ENCODE measurements at regions not wholly inside any gene's neighbourhood (a gene's known extent, or its start where the extent isn't known, plus 50 kb on each side); places are given as distances from the start of the nearest gene placed in this dataset.
"Not testable (repeated sequence)": the region's sequence is repeated elsewhere in the genome, so short reads cannot be mapped to it uniquely, and the experiment has no call there.

DNA sequence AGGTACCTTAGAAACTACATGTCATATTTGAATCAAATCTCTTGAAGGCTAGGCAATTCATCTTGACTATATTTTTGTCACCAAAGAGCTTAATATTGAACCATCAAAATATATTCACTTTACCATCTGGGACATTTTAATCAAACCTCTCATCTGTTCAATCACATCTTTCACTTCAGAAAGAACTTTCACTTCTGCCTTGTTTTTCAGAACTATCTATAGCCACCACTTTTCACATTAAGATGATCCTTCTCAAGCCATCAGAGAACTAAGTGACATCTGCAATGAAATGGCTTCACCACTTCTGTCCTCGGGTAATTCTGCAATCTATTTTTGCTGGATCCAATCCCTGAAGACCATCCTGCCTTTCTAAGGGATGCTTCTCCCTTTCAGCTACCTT, 57.8 kb downstream of the OR2B2 start:
- H3K27ac Mint-ChIP-seq = no peak overlapping the region
- no peaks in the 10 kb centered on the region for H3K9me3 Mint-ChIP-seq
- CTCF ChIA-PET = no interaction called here
- POLR2A ChIA-PET = no interaction called here
- H3K4me1 Mint-ChIP-seq (ENCODE audit: low read depth) = no peaks in the 10 kb centered on the region
- no peak overlapping the region for H3K4me3 Mint-ChIP-seq
- intact Hi-C loops (cut with micrococcal nuclease) = no loop called here
- no peak for DNase-seq
- no peaks in the 10 kb centered on the region for H3K27me3 Mint-ChIP-seq
- H3K36me3 Mint-ChIP-seq = no peaks in the 10 kb centered on the region

DNA sequence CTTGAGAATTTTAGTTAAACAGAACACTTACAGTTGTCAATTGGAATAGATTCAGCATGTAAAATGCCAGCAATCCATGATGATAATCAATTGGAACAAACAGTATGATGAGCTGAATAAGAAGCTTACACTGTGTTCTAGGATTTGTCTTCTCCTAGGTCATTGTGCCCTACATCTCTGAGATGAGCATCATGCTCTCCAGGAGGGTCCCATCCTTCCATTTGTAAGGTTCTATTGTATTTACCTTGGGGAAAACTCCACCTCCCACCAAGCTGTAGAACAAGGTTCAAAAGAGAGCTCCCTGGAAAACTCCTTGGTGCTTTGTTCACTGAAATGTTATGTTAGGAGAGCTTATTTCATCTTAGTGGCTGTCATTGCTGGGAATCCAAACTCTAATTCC, 60.8 kb downstream of the OR2B2 start:
- no peaks in the 10 kb centered on the region for H3K4me1 Mint-ChIP-seq (ENCODE audit: low read depth)
- H3K4me3 Mint-ChIP-seq = no peak overlapping the region
- H3K27me3 Mint-ChIP-seq = no peaks in the 10 kb centered on the region
- H3K9me3 Mint-ChIP-seq = no peaks in the 10 kb centered on the region
- POLR2A ChIA-PET = interaction anchor here (0.6 to 1.9 kb wide), 4 partner anchors 13 to 1264 kb away, joined by 3 to 13 read pairs (median 4); a partner anchor contains a TSS
- CTCF ChIA-PET = interaction anchor here (1.3 to 1.4 kb wide), 2 partner anchors 79 to 724 kb away, joined by 3 read pairs; no protein-coding TSS in a partner anchor
- no peaks in the 10 kb centered on the region for H3K36me3 Mint-ChIP-seq
- DNase-seq = no peak
- no peak overlapping the region for H3K27ac Mint-ChIP-seq
- intact Hi-C loops (cut with micrococcal nuclease) = no loop called here

DNA sequence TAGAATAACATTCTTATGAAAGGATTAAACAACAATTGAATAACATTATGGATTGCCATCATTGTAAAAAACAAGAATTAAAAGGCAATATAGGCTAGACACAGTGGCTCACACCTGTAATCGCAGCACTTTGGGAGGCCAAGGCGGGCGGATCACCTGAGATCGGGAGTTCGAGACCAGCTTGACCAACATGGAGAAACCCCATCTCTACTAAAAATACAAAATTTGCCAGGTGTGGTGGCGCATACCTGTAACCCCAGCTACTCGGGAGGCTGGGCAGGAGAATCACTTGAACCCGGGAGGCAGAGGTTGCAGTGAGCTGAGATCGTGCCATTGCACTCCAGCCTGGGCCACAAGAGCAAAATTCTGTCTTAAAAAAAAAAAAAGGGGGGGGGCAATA, 63.2 kb downstream of the OR2B2 start:
- H3K4me1 Mint-ChIP-seq (ENCODE audit: low read depth); DNase-seq; H3K9me3 Mint-ChIP-seq; H3K36me3 Mint-ChIP-seq; H3K27ac Mint-ChIP-seq; H3K27me3 Mint-ChIP-seq; CTCF ChIA-PET; H3K4me3 Mint-ChIP-seq; intact Hi-C loops (cut with micrococcal nuclease): not testable (repeated sequence)
- POLR2A ChIA-PET = interaction anchor here (0.9 to 1.7 kb wide), 3 partner anchors 11 to 25 kb away, joined by 3 read pairs; a partner anchor contains a TSS

DNA sequence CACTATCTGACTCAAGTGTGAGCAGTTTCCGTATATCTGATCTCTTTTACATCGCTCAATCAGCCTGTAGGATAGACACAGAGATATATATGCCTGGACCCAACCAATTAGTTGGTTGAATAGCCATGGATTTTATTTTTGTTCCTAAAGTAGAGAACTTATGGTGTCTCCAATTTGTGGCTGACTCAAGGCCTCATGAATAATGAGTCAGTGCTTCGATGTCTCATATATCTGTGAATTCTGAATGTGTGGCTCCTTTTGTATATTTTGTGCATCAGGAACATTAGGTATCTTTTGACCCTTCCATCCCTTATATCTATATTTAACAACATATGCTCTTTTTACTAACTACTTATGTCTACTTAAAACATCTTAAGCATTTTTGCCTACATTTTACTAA, 64.5 kb downstream of the OR2B2 start:
- H3K27ac Mint-ChIP-seq = no peak overlapping the region
- H3K4me3 Mint-ChIP-seq = no peak overlapping the region
- intact Hi-C loops (cut with micrococcal nuclease) = no loop called here
- ChIA-PET POLR2A (no interaction called here), CTCF (no interaction called here)
- no peak for DNase-seq
- no peaks in the 10 kb centered on the region for H3K4me1 Mint-ChIP-seq (ENCODE audit: low read depth)
- H3K36me3 Mint-ChIP-seq = no peaks in the 10 kb centered on the region
- H3K27me3 Mint-ChIP-seq = peaks cover 1% of the 10 kb centered on the region
- no peaks in the 10 kb centered on the region for H3K9me3 Mint-ChIP-seq

DNA sequence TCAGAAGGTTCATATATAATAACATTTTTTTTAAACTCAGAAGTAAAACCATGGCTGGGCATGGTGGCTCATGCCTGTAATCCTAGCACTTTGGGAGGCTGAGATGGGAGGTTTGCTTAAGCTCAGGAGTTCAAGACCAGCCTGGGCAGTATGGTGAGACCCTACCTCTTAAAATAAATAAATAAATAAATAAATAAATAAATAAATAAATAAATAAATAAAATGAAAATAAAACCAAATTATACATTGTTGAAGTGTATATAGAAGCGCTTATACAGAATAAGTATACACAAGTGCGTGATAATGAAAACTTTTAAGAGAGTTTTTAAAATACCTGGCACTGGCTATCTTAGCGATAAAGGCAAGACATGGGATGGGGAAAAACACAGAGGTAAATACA, 71.6 kb downstream of the OR2B2 start:
- DNase-seq = no peak
- peaks cover 1% of the 10 kb centered on the region for H3K36me3 Mint-ChIP-seq
- CTCF ChIA-PET = no interaction called here
- no peak overlapping the region for H3K27ac Mint-ChIP-seq
- H3K27me3 Mint-ChIP-seq = peaks cover 6% of the 10 kb centered on the region
- POLR2A ChIA-PET = interaction anchor here (2.5 kb wide), 1 partner anchor 25 kb away, joined by 9 read pairs; a partner anchor contains a TSS
- H3K9me3 Mint-ChIP-seq = no peaks in the 10 kb centered on the region
- H3K4me1 Mint-ChIP-seq (ENCODE audit: low read depth) = peaks cover 14% of the 10 kb centered on the region
- H3K4me3 Mint-ChIP-seq = no peak overlapping the region
- intact Hi-C loops (cut with micrococcal nuclease) = no loop called here

DNA sequence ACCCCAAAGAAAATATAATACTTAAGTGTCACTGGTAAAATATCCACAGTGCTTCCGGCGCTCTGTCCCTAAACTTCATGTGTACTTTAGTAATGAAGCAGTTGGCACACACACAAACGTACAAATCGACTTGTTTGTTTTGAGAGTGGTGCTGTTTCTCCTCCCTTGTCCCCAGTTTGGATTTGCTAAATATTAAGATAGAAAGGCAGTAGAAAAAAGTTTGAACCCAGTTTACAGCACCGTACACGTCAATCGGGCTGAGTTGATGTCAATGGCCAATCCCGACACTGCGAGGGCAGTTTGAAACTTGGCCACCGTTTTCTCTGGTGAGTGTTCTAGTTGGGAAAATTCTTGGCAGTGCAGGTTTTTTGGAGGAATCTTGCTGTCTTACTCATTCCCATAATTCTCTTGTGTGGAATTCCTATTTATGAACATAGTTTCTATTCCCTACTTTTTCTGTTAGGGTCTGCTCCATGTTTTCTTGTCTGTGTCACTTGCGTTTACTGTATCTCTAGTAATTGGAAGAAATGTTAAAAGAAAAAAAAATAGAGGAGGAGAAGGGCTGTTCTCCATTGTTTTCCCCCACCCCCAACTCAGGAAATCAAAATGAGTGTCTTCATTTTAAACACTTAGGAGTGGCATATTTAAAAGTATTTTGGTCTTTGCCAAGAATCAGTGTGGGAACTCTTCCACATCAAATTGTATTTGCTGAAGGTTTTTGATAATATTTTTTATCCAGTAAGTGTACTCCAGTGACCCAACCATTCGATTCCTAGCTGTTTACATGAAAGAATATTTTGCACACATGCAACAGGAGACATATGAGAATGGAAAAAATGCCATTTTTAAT, 72.3 kb downstream of the OR2B2 start:
- DNase-seq = peak; percentile 32
- H3K9me3 Mint-ChIP-seq = no peaks in the 10 kb centered on the region
- ChIA-PET POLR2A (interaction anchor here (1.6 to 6.9 kb wide), 8 partner anchors 25 to 694 kb away, joined by 7 to 429 read pairs (median 90); a partner anchor contains a TSS), CTCF (interaction anchor here (1.1 to 6.7 kb wide), 3 partner anchors 31 to 55 kb away, joined by 4 to 61 read pairs (median 35); a partner anchor contains a TSS)
- H3K4me1 Mint-ChIP-seq (ENCODE audit: low read depth) = peaks cover 18% of the 10 kb centered on the region
- intact Hi-C loops (cut with micrococcal nuclease) = loop anchor here (5.0 to 10.0 kb wide), 4 partner anchors 297 to 1815 kb away; a partner anchor contains a TSS
- no peak overlapping the region for H3K4me3 Mint-ChIP-seq
- H3K36me3 Mint-ChIP-seq = peaks cover 1% of the 10 kb centered on the region
- peaks cover 6% of the 10 kb centered on the region for H3K27me3 Mint-ChIP-seq
- H3K27ac Mint-ChIP-seq = no peak overlapping the region

DNA sequence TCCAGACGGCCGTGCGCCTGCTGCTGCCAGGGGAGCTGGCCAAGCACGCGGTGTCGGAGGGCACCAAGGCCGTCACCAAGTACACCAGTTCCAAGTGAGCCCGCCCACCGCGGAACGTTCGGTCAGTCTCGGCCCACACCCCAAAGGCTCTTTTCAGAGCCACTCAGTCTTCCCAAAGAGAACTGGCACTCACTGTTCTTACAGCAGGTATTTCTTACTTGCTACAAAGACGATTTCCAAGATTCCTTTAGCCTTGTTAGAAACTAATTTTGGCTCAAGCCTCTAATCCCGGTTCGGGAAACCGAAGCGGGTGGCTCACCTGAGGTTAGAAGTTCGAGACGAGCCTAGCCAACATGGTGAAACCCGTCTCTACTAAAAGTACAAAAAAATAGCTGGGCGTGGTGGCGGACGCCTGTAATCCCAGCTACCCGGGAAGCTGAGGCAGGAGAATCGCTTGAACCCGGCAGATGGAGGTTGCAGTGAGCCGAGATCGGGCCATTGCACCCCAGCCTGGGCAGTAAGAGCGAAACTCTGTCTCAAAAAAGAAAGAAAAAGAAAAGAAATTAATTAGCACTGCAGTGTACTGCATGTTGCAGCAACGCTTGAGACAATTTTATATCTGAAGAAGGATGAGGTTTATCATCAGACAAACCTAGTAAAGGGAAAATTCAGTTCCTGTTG, 73.1 kb downstream of the OR2B2 start:
- H3K9me3 Mint-ChIP-seq = no peaks in the 10 kb centered on the region
- DNase-seq = peak; percentile 35

DNA sequence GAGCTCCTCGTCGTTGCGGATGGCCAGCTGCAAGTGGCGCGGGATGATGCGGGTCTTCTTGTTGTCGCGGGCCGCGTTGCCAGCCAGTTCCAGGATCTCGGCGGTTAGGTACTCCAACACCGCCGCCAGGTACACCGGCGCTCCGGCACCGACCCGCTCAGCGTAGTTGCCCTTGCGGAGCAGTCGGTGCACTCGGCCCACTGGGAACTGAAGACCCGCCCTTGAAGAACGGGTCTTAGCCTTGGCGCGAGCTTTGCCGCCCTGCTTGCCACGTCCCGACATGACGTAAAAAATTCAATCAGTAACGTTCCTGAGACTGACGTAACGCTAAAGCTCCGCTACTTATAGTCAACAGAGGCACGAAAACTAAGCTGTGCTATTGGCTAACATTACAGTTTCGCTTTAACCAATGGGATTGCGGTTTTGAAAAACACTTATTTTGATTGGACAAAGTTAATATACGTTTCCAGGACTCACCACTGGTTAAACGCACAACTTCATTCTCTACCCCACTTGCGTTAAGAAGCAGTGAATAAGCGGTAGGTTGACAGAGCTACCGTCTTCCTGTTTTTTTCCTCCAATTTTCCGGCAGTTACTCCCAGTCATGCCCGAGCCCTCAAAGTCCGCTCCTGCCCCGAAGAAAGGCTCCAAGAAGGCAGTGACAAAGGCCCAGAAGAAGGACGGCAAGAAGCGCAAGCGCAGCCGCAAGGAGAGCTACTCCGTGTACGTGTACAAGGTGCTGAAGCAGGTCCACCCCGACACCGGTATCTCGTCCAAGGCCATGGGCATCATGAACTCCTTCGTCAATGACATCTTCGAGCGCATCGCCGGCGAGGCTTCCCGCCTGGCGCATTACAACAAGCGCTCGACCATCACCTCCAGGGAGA, 73.9 kb downstream of the OR2B2 start:
- Mint-ChIP-seq H3K27me3 (peaks cover 6% of the 10 kb centered on the region), H3K4me3 (no peak overlapping the region), H3K36me3 (peaks cover 1% of the 10 kb centered on the region), H3K9me3 (no peaks in the 10 kb centered on the region), H3K4me1 (ENCODE audit: low read depth) (peaks cover 22% of the 10 kb centered on the region), H3K27ac (no peak overlapping the region)
- peak; percentile 88 for DNase-seq
- intact Hi-C loops (cut with micrococcal nuclease) = loop anchor here (1.0 to 10.0 kb wide), 8 partner anchors 13 to 1814 kb away; a partner anchor contains a TSS
- CTCF ChIA-PET = interaction anchor here (0.8 to 6.7 kb wide), 13 partner anchors 13 to 1000 kb away, joined by 3 to 61 read pairs (median 4); a partner anchor contains a TSS
- POLR2A ChIA-PET = interaction anchor here (0.6 to 6.9 kb wide), 26 partner anchors 8 to 1817 kb away, joined by 3 to 429 read pairs (median 4); partner anchors contain the start of gene ZSCAN31

More for the DNA sequence above, 73.1 kb downstream of the OR2B2 start:
- intact Hi-C loops (cut with micrococcal nuclease) = loop anchor here (1.0 to 10.0 kb wide), 8 partner anchors 14 to 1814 kb away; a partner anchor contains a TSS
- H3K27ac Mint-ChIP-seq = no peak overlapping the region
- POLR2A ChIA-PET = interaction anchor here (0.8 to 6.9 kb wide), 14 partner anchors 10 to 1715 kb away, joined by 3 to 429 read pairs (median 34); a partner anchor contains a TSS
- peaks cover 6% of the 10 kb centered on the region for H3K27me3 Mint-ChIP-seq
- H3K4me1 Mint-ChIP-seq (ENCODE audit: low read depth) = peaks cover 19% of the 10 kb centered on the region
- CTCF ChIA-PET = interaction anchor here (0.8 to 6.7 kb wide), 7 partner anchors 14 to 712 kb away, joined by 3 to 61 read pairs (median 9); a partner anchor contains a TSS
- H3K36me3 Mint-ChIP-seq = peaks cover 1% of the 10 kb centered on the region
- H3K4me3 Mint-ChIP-seq = no peak overlapping the region

DNA sequence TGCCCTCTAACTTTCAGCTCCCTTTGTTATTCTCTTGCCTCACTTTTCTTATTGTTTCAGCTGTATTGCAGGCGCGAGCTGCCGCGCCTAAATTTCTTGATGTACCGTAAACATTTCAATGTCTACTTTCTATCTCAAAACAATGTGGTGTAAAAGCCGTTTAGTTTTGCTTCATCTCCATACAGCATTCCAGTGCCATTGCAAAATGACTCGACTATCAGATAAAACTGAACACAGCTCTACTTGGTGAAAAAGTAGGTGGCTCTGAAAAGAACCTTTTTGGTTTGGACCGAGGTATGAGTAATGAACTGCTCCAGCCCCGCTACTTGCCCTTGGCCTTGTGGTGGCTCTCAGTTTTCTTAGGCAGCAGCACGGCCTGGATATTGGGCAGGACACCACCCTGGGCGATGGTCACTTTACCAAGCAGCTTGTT, 74.6 kb downstream of the OR2B2 start:
- Mint-ChIP-seq H3K27me3 (peaks cover 6% of the 10 kb centered on the region), H3K36me3 (peaks cover 1% of the 10 kb centered on the region), H3K4me1 (ENCODE audit: low read depth) (peaks cover 23% of the 10 kb centered on the region), H3K4me3 (no peak overlapping the region), H3K27ac (no peak overlapping the region), H3K9me3 (no peaks in the 10 kb centered on the region)
- ChIA-PET CTCF (interaction anchor here (1.0 to 6.7 kb wide), 11 partner anchors 13 to 1000 kb away, joined by 3 to 61 read pairs (median 6); a partner anchor contains a TSS), POLR2A (interaction anchor here (0.9 to 6.9 kb wide), 18 partner anchors 8 to 1714 kb away, joined by 3 to 429 read pairs (median 7); a partner anchor contains a TSS)
- DNase-seq = no peak
- intact Hi-C loops (cut with micrococcal nuclease) = loop anchor here (1.0 to 10.0 kb wide), 11 partner anchors 12 to 1813 kb away; partner anchors contain the start of gene ZNF165

DNA sequence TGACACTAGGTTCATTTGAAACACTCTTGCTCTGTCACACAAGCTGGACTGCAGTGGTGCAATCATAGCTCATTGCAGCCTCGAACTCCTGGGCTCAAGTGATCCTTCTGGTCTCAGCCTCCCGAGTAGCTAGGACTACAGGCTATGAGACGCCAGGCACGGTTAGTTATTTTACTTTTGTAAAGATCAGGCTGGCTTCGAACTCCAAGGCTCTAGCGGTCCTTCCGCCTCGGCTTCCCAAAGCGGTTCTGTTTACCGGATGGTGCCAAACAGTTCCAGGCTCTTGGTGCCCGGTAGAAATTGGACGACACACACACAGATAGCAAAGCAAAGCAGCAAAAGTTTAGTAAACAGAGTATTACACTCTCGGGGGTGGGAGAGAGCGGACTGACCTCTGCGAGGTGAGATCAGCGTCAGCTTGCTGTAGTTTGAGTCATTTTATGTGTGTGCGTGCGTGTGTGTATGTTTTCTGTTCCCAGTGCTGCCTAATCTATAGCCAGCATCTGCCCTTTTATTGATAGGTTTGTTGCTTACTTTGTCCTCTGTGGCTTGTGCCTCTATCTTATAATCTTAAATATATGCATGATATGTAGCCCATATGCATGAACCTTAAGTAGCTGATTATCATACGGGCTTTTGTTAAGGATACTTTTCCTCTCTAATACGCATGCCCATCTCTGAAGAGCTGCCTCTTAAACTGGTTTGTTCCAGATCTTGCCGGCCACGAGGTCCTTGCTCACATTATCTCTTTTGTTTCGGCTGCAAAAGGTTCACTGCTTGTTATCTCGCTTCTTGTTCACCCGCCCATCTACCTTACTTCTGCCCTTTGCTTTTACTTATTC, 75.2 kb downstream of the OR2B2 start:
- Mint-ChIP-seq H3K4me1 (ENCODE audit: low read depth) (peaks cover 23% of the 10 kb centered on the region), H3K27ac (no peak overlapping the region), H3K36me3 (peaks cover 1% of the 10 kb centered on the region), H3K4me3 (no peak overlapping the region), H3K27me3 (peaks cover 6% of the 10 kb centered on the region), H3K9me3 (no peaks in the 10 kb centered on the region)
- peak; percentile 77 for DNase-seq
- POLR2A ChIA-PET = interaction anchor here (1.1 to 6.9 kb wide), 14 partner anchors 14 to 1714 kb away, joined by 3 to 429 read pairs (median 34); a partner anchor contains a TSS
- intact Hi-C loops (cut with micrococcal nuclease) = loop anchor here (1.0 to 10.0 kb wide), 7 partner anchors 28 to 1812 kb away; partner anchors contain the start of gene ZNF165
- CTCF ChIA-PET = interaction anchor here (1.0 to 6.7 kb wide), 12 partner anchors 12 to 1587 kb away, joined by 3 to 61 read pairs (median 6); a partner anchor contains a TSS

Data from activated CD4-positive, alpha-beta memory T cell treated with anti-CD3 and anti-CD28 coated beads for 36 hours (primary cell).